Activated naive CD8-positive, alpha-beta T cell treated with anti-CD3 and anti-CD28 coated beads, Interleukin-2, amount 10 ng/mL, durations not matched to agents 7 days and 5 days (primary cell): ENCODE measurements at regions not wholly inside any gene's neighbourhood (a gene's known extent, or its start where the extent isn't known, plus 50 kb on each side); places are given as distances from the start of the nearest gene placed in this dataset.

Experiments used
- ATAC-seq: fragments of 150-1000 bp; cut with Tn5 transposase; one replicate; pipeline ENCODE4 v1.10.0; 2021; ENCODE audit warnings: low read depth, moderate library complexity
- POLR2A ChIA-PET: fragments of 350-600 bp; sonication (Branson Sonifier 250); formaldehyde crosslinking; loops from one replicate; lab custom pipeline; 2021; ENCODE audit warnings: antibody characterized with exemption; lab: Charles Lee
- DNase-seq: peaks from one replicate; pipeline ENCODE4 v3.0.0; 2021
- H3K27ac Mint-ChIP-seq: one replicate; pipeline ENCODE4 v1.8.0; 2022; ENCODE audit warnings: mild to moderate bottlenecking, mixed read lengths
- H3K27me3 Mint-ChIP-seq: one replicate; pipeline ENCODE4 v1.8.0; 2022; ENCODE audit warnings: mild to moderate bottlenecking, moderate library complexity, mixed read lengths
- H3K36me3 Mint-ChIP-seq: one replicate; pipeline ENCODE4 v1.8.0; 2021; ENCODE audit warnings: mild to moderate bottlenecking, mixed read lengths
- H3K4me1 Mint-ChIP-seq: one replicate; pipeline ENCODE4 v1.8.0; 2021; ENCODE audit warnings: mixed read lengths
- H3K4me3 Mint-ChIP-seq: one replicate; pipeline ENCODE4 v1.8.0; 2022; ENCODE audit warnings: mild to moderate bottlenecking, moderate library complexity, mixed read lengths
- H3K9me3 Mint-ChIP-seq: one replicate; pipeline ENCODE4 v1.8.0; 2021; ENCODE audit warnings: mixed read lengths

GRCh38 chr5:130994496-130995253 is 170.4 kb downstream of the HINT1 start:
- ATAC-seq, result no peak
- Mint-ChIP-seq H3K9me3 (no peaks in the 10 kb centered on the region), H3K4me3 (no peak overlapping the region), H3K27ac (no peak overlapping the region), H3K4me1 (no peaks in the 10 kb centered on the region), H3K36me3 (no peaks in the 10 kb centered on the region), H3K27me3 (peaks cover 5% of the 10 kb centered on the region)
- DNase-seq, result no peak
- POLR2A ChIA-PET, result no interaction called here

GRCh38 chr5:130992621-130993020 is 172.4 kb downstream of the HINT1 start:
- POLR2A ChIA-PET, result no interaction called here
- DNase-seq (no peak), ATAC-seq (no peak)
- no peak overlapping the region for H3K4me3 Mint-ChIP-seq
- no peaks in the 10 kb centered on the region for H3K36me3 Mint-ChIP-seq
- no peaks in the 10 kb centered on the region for H3K9me3 Mint-ChIP-seq
- H3K27ac Mint-ChIP-seq, result no peak overlapping the region
- no peaks in the 10 kb centered on the region for H3K4me1 Mint-ChIP-seq
- peaks cover 5% of the 10 kb centered on the region for H3K27me3 Mint-ChIP-seq

GRCh38 chr5:130992095-130992494 is 173.0 kb downstream of the HINT1 start:
- H3K4me1 Mint-ChIP-seq, result no peaks in the 10 kb centered on the region
- no peaks in the 10 kb centered on the region for H3K36me3 Mint-ChIP-seq
- no peak overlapping the region for H3K4me3 Mint-ChIP-seq
- no peak for ATAC-seq
- H3K9me3 Mint-ChIP-seq, result no peaks in the 10 kb centered on the region
- DNase-seq, result no peak
- peaks cover 5% of the 10 kb centered on the region for H3K27me3 Mint-ChIP-seq
- POLR2A ChIA-PET, result no interaction called here
- H3K27ac Mint-ChIP-seq, result no peak overlapping the region

- Mint-ChIP-seq H3K4me3 (no peak overlapping the region), H3K27me3 (no peaks in the 10 kb centered on the region), H3K4me1 (no peaks in the 10 kb centered on the region), H3K27ac (no peak overlapping the region), H3K36me3 (no peaks in the 10 kb centered on the region), H3K9me3 (no peaks in the 10 kb centered on the region)
- POLR2A ChIA-PET, result no interaction called here
- no peak for ATAC-seq
- no peak for DNase-seq
Observed at GRCh38 chr5:130985776-130986175, 179.3 kb downstream of the HINT1 start.

GRCh38 chr5:130981663-130982062 is 183.4 kb downstream of the HINT1 start:
- Mint-ChIP-seq H3K27ac (no peak overlapping the region), H3K4me3 (no peak overlapping the region), H3K36me3 (no peaks in the 10 kb centered on the region), H3K27me3 (peaks cover 2% of the 10 kb centered on the region), H3K9me3 (peaks cover 4% of the 10 kb centered on the region), H3K4me1 (no peaks in the 10 kb centered on the region)
- DNase-seq, result no peak
- ATAC-seq, result no peak
- POLR2A ChIA-PET, result no interaction called here

- Mint-ChIP-seq H3K27ac (no peak overlapping the region), H3K27me3 (peaks cover 7% of the 10 kb centered on the region), H3K4me3 (no peak overlapping the region), H3K36me3 (no peaks in the 10 kb centered on the region), H3K9me3 (peaks cover 4% of the 10 kb centered on the region), H3K4me1 (no peaks in the 10 kb centered on the region)
- DNase-seq (no peak), ATAC-seq (no peak)
- POLR2A ChIA-PET, result no interaction called here
Observed at GRCh38 chr5:130978475-130978874, 186.6 kb downstream of the HINT1 start.

- H3K4me3 Mint-ChIP-seq, result no peak overlapping the region
- H3K4me1 Mint-ChIP-seq, result no peaks in the 10 kb centered on the region
- DNase-seq, result no peak
- peaks cover 4% of the 10 kb centered on the region for H3K9me3 Mint-ChIP-seq
- H3K27ac Mint-ChIP-seq, result no peak overlapping the region
- POLR2A ChIA-PET, result no interaction called here
- no peak for ATAC-seq
- H3K36me3 Mint-ChIP-seq, result no peaks in the 10 kb centered on the region
- peaks cover 7% of the 10 kb centered on the region for H3K27me3 Mint-ChIP-seq
Observed at GRCh38 chr5:130976493-130976892, 188.6 kb downstream of the HINT1 start.

- H3K36me3 Mint-ChIP-seq, result no peaks in the 10 kb centered on the region
- peaks cover 4% of the 10 kb centered on the region for H3K9me3 Mint-ChIP-seq
- peaks cover 7% of the 10 kb centered on the region for H3K27me3 Mint-ChIP-seq
- no peak overlapping the region for H3K27ac Mint-ChIP-seq
- H3K4me3 Mint-ChIP-seq, result no peak overlapping the region
- DNase-seq (no peak), ATAC-seq (no peak)
- POLR2A ChIA-PET, result no interaction called here
- H3K4me1 Mint-ChIP-seq, result no peaks in the 10 kb centered on the region
Observed at GRCh38 chr5:130975847-130976246, 189.2 kb downstream of the HINT1 start.

- Mint-ChIP-seq H3K36me3 (no peaks in the 10 kb centered on the region), H3K27ac (no peak overlapping the region), H3K4me1 (no peaks in the 10 kb centered on the region), H3K27me3 (peaks cover 7% of the 10 kb centered on the region), H3K4me3 (no peak overlapping the region), H3K9me3 (peaks cover 4% of the 10 kb centered on the region)
- ATAC-seq (no peak), DNase-seq (no peak)
- POLR2A ChIA-PET, result no interaction called here
Observed at GRCh38 chr5:130975299-130975698, 189.8 kb downstream of the HINT1 start.

- H3K36me3 Mint-ChIP-seq, result no peaks in the 10 kb centered on the region
- H3K27ac Mint-ChIP-seq, result no peak overlapping the region
- no peak overlapping the region for H3K4me3 Mint-ChIP-seq
- no peaks in the 10 kb centered on the region for H3K4me1 Mint-ChIP-seq
- DNase-seq (no peak), ATAC-seq (no peak)
- H3K9me3 Mint-ChIP-seq, result no peaks in the 10 kb centered on the region
- POLR2A ChIA-PET, result no interaction called here
- H3K27me3 Mint-ChIP-seq, result peaks cover 5% of the 10 kb centered on the region
Observed at GRCh38 chr5:130974021-130974683, 190.9 kb downstream of the HINT1 start.

- POLR2A ChIA-PET, result no interaction called here
- H3K4me1 Mint-ChIP-seq, result no peaks in the 10 kb centered on the region
- no peak overlapping the region for H3K27ac Mint-ChIP-seq
- no peak for ATAC-seq
- H3K36me3 Mint-ChIP-seq, result no peaks in the 10 kb centered on the region
- no peak for DNase-seq
- H3K27me3 Mint-ChIP-seq, result no peaks in the 10 kb centered on the region
- no peak overlapping the region for H3K4me3 Mint-ChIP-seq
- H3K9me3 Mint-ChIP-seq, result peaks cover 9% of the 10 kb centered on the region
Observed at GRCh38 chr5:130966990-130967525, 198.0 kb downstream of the HINT1 start.

GRCh38 chr5:130965920-130966319 is 199.1 kb downstream of the HINT1 start:
- ATAC-seq (no peak), DNase-seq (no peak)
- peaks cover 12% of the 10 kb centered on the region for H3K9me3 Mint-ChIP-seq
- H3K36me3 Mint-ChIP-seq, result no peaks in the 10 kb centered on the region
- H3K27me3 Mint-ChIP-seq, result no peaks in the 10 kb centered on the region
- POLR2A ChIA-PET, result no interaction called here
- H3K27ac Mint-ChIP-seq, result no peak overlapping the region
- no peaks in the 10 kb centered on the region for H3K4me1 Mint-ChIP-seq
- no peak overlapping the region for H3K4me3 Mint-ChIP-seq

- no peak for ATAC-seq
Observed at GRCh38 chr5:130965360-130965759, 199.7 kb downstream of the HINT1 start.

More at GRCh38 chr5:130965360-130965759, 199.7 kb downstream of the HINT1 start:
- DNase-seq, result no peak
- no peak overlapping the region for H3K27ac Mint-ChIP-seq
- H3K4me3 Mint-ChIP-seq, result no peak overlapping the region
- H3K9me3 Mint-ChIP-seq, result peaks cover 12% of the 10 kb centered on the region
- H3K36me3 Mint-ChIP-seq, result no peaks in the 10 kb centered on the region
- H3K4me1 Mint-ChIP-seq, result no peaks in the 10 kb centered on the region
- POLR2A ChIA-PET, result no interaction called here
- no peaks in the 10 kb centered on the region for H3K27me3 Mint-ChIP-seq
